H1 (cell line): ENCODE measurements at regions not wholly inside any gene's neighbourhood (a gene's known extent, or its start where the extent isn't known, plus 50 kb on each side); places are given as distances from the start of the nearest gene placed in this dataset.

Experiments
- CTCF ChIA-PET: fragments of 300-600 bp; sonication (Branson Sonifier 250); formaldehyde crosslinking; loops from one replicate; lab custom pipeline; 2021; ENCODE audit not compliant: partially characterized antibody; lab: Charles Lee
- POLR2A ChIA-PET: fragments of 300-600 bp; sonication (Branson Sonifier 250); formaldehyde crosslinking; loops from one replicate; lab custom pipeline; 2021; ENCODE audit warnings: inconsistent platforms; ENCODE audit not compliant: partially characterized antibody; lab: Charles Lee
- DNase-seq, 2 experiments: peaks; one replicate each; pipeline versions ENCODE4 v3.0.0 to v3.0.0-alpha.2; 2010 to 2022; ENCODE audit warnings: low spot score in 2 of 2, low read depth in 1 of 2, mixed read lengths in 1 of 2
- FAIRE-seq: peaks from 2 replicates; lab custom pipeline; 2011; peaks lifted over from hg19 to GRCh38; lab: Jason Lieb, UNC
- H2AFZ ChIP-seq: 2 replicates; pipeline ENCODE4 v1.8.1; 2012; ENCODE audit warnings: low read length, inconsistent platforms
- H2AK5ac ChIP-seq: 2 replicates; pipeline ENCODE4 v1.6.1; 2013; ENCODE audit warnings: low read depth, low read length
- H2BK120ac ChIP-seq: replicated peaks from 2 replicates; pipeline ENCODE3; 2013; ENCODE audit warnings: low read depth, low read length, inconsistent platforms
- H2BK12ac ChIP-seq: 2 replicates; pipeline ENCODE4 v1.6.1; 2013; ENCODE audit warnings: low read depth, low read length
- H2BK15ac ChIP-seq: 2 replicates; pipeline ENCODE4 v1.6.1; 2013; ENCODE audit warnings: low read length
- H2BK20ac ChIP-seq: 2 replicates; pipeline ENCODE4 v1.6.1; 2013; ENCODE audit warnings: low read length
- H2BK5ac ChIP-seq: 2 replicates; pipeline ENCODE4 v1.6.1; 2013; ENCODE audit warnings: low read depth, low read length
- H3K14ac ChIP-seq: 2 replicates; pipeline ENCODE4 v1.6.1; 2013; ENCODE audit warnings: inconsistent platforms; ENCODE audit not compliant: insufficient read length
- H3K18ac ChIP-seq: 2 replicates; pipeline ENCODE4 v1.6.1; 2013; ENCODE audit warnings: low read length; ENCODE audit errors: extremely low read depth
- H3K23ac ChIP-seq: 2 replicates; pipeline ENCODE4 v1.6.1; 2013; ENCODE audit warnings: inconsistent platforms; ENCODE audit not compliant: insufficient read length
- H3K23me2 ChIP-seq: 2 replicates; pipeline ENCODE4 v1.6.1; 2013; ENCODE audit warnings: low read depth, low read length
- H3K27ac ChIP-seq: 2 replicates; pipeline ENCODE4 v1.6.1; 2011; ENCODE audit warnings: low read depth, low read length, inconsistent platforms
- H3K27me3 ChIP-seq, 4 experiments: replicated peaks in 1 of 4; 1 replicate in 1 of 4; 2 replicates in 3 of 4; pipeline versions ENCODE4 v1.6.1 to v1.8.1; 2011 to 2013; ENCODE audit warnings: low read length in 3 of 4, mild to moderate bottlenecking in 3 of 4, inconsistent platforms in 2 of 4, mixed read lengths in 2 of 4, moderate library complexity in 1 of 4; ENCODE audit not compliant: control insufficient read depth in 3 of 4, insufficient read depth in 3 of 4; ENCODE audit errors: extremely low read depth in 1 of 4
- H3K36me3 ChIP-seq, 4 experiments: 2 replicates each; pipeline versions ENCODE4 v1.6.1 to v1.8.1; 2011 to 2013; ENCODE audit warnings: mild to moderate bottlenecking in 4 of 4, low read length in 3 of 4, moderate library complexity in 2 of 4, control low read depth in 1 of 4, inconsistent platforms in 1 of 4; ENCODE audit not compliant: insufficient read depth in 4 of 4, control insufficient read depth in 2 of 4
- H3K4ac ChIP-seq: replicated peaks from 2 replicates; pipeline ENCODE3; 2013; ENCODE audit warnings: low read length, low read depth, mixed read lengths, inconsistent platforms; ENCODE audit not compliant: insufficient read length
- H3K4me1 ChIP-seq, 4 experiments: replicated peaks in 1 of 4; 1 replicate in 1 of 4; 2 replicates in 3 of 4; pipeline versions ENCODE4 v1.6.1 to v1.8.1; 2011 to 2013; ENCODE audit warnings: low read length in 3 of 4, inconsistent platforms in 2 of 4, mixed read lengths in 1 of 4; ENCODE audit not compliant: insufficient read depth in 4 of 4, control insufficient read depth in 3 of 4
- H3K4me2 ChIP-seq, 2 experiments: 2 replicates each; pipeline versions ENCODE4 v1.6.1 to v1.8.1; 2011 to 2013; ENCODE audit warnings: low read depth in 2 of 2, low read length in 2 of 2, control low read depth in 1 of 2, inconsistent platforms in 1 of 2, mild to moderate bottlenecking in 1 of 2; ENCODE audit not compliant: insufficient read depth in 1 of 2
- H3K4me3 ChIP-seq, 4 experiments: fragments of 200-600, 300-600 bp in 1 of 4; sonication (generic), shearing (Covaris generic), sonication (Bioruptor Twin) in 1 of 4; 2 replicates each; pipeline versions ENCODE4 v1.5.1 to v1.8.1; 2011 to 2016; ENCODE audit warnings: low read length in 4 of 4, low read depth in 3 of 4, control low read depth in 2 of 4, inconsistent platforms in 2 of 4, mild to moderate bottlenecking in 2 of 4, mixed read lengths in 1 of 4, moderate library complexity in 1 of 4; ENCODE audit not compliant: insufficient read depth in 2 of 4; ENCODE audit errors: extremely low read depth in 1 of 4
- H3K56ac ChIP-seq: replicated peaks from 2 replicates; pipeline ENCODE3; 2013; ENCODE audit warnings: low read depth, mild to moderate bottlenecking, mixed read lengths, low read length, inconsistent platforms; ENCODE audit not compliant: insufficient read length
- H3K79me1 ChIP-seq: 2 replicates; pipeline ENCODE4 v1.6.1; 2013; ENCODE audit warnings: low read depth, low read length, control low read depth
- H3K79me2 ChIP-seq, 2 experiments: 2 replicates each; pipeline versions ENCODE4 v1.6.1 to v1.8.1; 2012 to 2013; ENCODE audit warnings: low read length in 2 of 2, mild to moderate bottlenecking in 2 of 2, inconsistent platforms in 1 of 2; ENCODE audit not compliant: insufficient read depth in 2 of 2, control insufficient read depth in 1 of 2
- H3K9ac ChIP-seq, 4 experiments: replicated peaks in 1 of 4; 1 replicate in 1 of 4; 2 replicates in 3 of 4; pipeline versions ENCODE4 v1.6.1 to v1.8.1; 2011 to 2013; ENCODE audit warnings: low read depth in 3 of 4, low read length in 3 of 4, control low read depth in 2 of 4, mild to moderate bottlenecking in 2 of 4, moderate library complexity in 2 of 4, inconsistent platforms in 1 of 4; ENCODE audit errors: extremely low read depth in 1 of 4
- H3K9me3 ChIP-seq, 2 experiments: 2 replicates each; pipeline versions ENCODE4 v1.6.1 to v1.8.1; 2012 to 2013; ENCODE audit warnings: mild to moderate bottlenecking in 2 of 2, moderate library complexity in 2 of 2, control low read depth in 1 of 2, inconsistent platforms in 1 of 2, low read depth in 1 of 2, low read length in 1 of 2, mixed read lengths in 1 of 2; ENCODE audit not compliant: insufficient read depth in 2 of 2
- H4K20me1 ChIP-seq, 2 experiments: replicated peaks in 1 of 2; 2 replicates each; pipeline versions ENCODE3 to v1.8.1; 2011 to 2013; ENCODE audit warnings: inconsistent platforms in 2 of 2, low read length in 2 of 2, mild to moderate bottlenecking in 1 of 2; ENCODE audit not compliant: insufficient read depth in 2 of 2, control insufficient read depth in 1 of 2
- H4K5ac ChIP-seq: 2 replicates; pipeline ENCODE4 v1.6.1; 2013; ENCODE audit warnings: low read length, low read depth, mixed read lengths, inconsistent platforms; ENCODE audit not compliant: insufficient read length
- H4K8ac ChIP-seq: 2 replicates; pipeline ENCODE4 v1.8.0; 2013; ENCODE audit warnings: mild to moderate bottlenecking, moderate library complexity, low read length, inconsistent platforms; ENCODE audit not compliant: insufficient read depth; ENCODE audit errors: extremely low read depth
- H4K91ac ChIP-seq: replicated peaks from 2 replicates; pipeline ENCODE3; 2013; ENCODE audit warnings: low read length, mixed read lengths, inconsistent platforms; ENCODE audit not compliant: insufficient read length
- CHD2 ChIP-seq: IDR thresholded peaks from 2 replicates; pipeline ENCODE4 v1.6.1; 2012; ENCODE audit warnings: low read length, improper control_type of control experiment
- CTBP2 ChIP-seq: IDR thresholded peaks from 2 replicates; pipeline ENCODE4 v1.7.0; 2011; ENCODE audit warnings: borderline replicate concordance, mild to moderate bottlenecking, moderate library complexity, mixed read lengths, low read length; ENCODE audit not compliant: insufficient read depth, insufficient read length
- FOSL1 ChIP-seq: IDR thresholded peaks from 2 replicates; pipeline ENCODE4 v1.6.1; 2011; ENCODE audit warnings: mild to moderate bottlenecking, low read depth, low read length, moderate library complexity; ENCODE audit not compliant: insufficient read depth
- NANOG ChIP-seq: IDR thresholded peaks from 2 replicates; pipeline ENCODE4 v1.6.1; 2011; ENCODE audit warnings: low read length, low read depth, mild to moderate bottlenecking, inconsistent platforms; ENCODE audit not compliant: insufficient read depth, poor library complexity, severe bottlenecking
- SAP30 ChIP-seq: fragments of 300-600 bp; sonication (generic); IDR thresholded peaks from 2 replicates; pipeline ENCODE4 v1.7.1; 2012; ENCODE audit warnings: low read length, moderate library complexity, mild to moderate bottlenecking, inconsistent platforms; ENCODE audit not compliant: insufficient read depth, insufficient replicate concordance
- SP1 ChIP-seq: IDR thresholded peaks from 2 replicates; pipeline ENCODE4 v1.6.1; 2011; ENCODE audit warnings: low read depth, low read length
- SP4 ChIP-seq: IDR thresholded peaks from 2 replicates; pipeline ENCODE4 v1.6.1; 2012; ENCODE audit warnings: low read length, inconsistent platforms
- TEAD4 ChIP-seq: IDR thresholded peaks from 2 replicates; pipeline ENCODE4 v1.6.1; 2012; ENCODE audit warnings: low read depth, low read length, inconsistent platforms, mixed read lengths
- ZNF274 ChIP-seq: IDR thresholded peaks from 2 replicates; pipeline ENCODE4 v1.7.0; 2012; ENCODE audit warnings: low read length, borderline replicate concordance; ENCODE audit errors: extremely low read depth
- WGBS, 2 experiments: shearing (Covaris generic) in 1 of 2; methylation state at CpG; one replicate each; pipeline versions ENCODE4 v1.1.6 to v1.1.7; 2013 to 2015; ENCODE audit warnings: low lambda C conversion rate in 2 of 2, mixed read lengths in 2 of 2, inconsistent platforms in 1 of 2, low coverage in 1 of 2, missing lambda C conversion rate in 1 of 2; ENCODE audit not compliant: insufficient replicate concordance in 2 of 2, insufficient coverage in 1 of 2, insufficient read length in 1 of 2; ENCODE audit errors: extremely low coverage in 1 of 2, missing lambda C conversion rate in 1 of 2; 5-methylcytosine and 5-hydroxymethylcytosine counted together
- TF ChIP-seq, protein P1 (sequence below): IDR thresholded peaks from 2 replicates; pipeline ENCODE4 v1.6.1; 2011; ENCODE audit warnings: low read depth, mild to moderate bottlenecking, low read length; ENCODE audit not compliant: insufficient read depth

GRCh38 chr18:63062246-63062645, 257.3 kb downstream of the BCL2 start:
- Histone ChIP-seq H2BK5ac (no peak overlapping the region), H3K79me1 (no peaks in the 10 kb centered on the region), H4K8ac (no peak overlapping the region), H4K20me1 (no peaks in the 10 kb centered on the region), H3K18ac (no peak overlapping the region), H2AK5ac (no peak overlapping the region), H3K79me2 (no peaks in the 10 kb centered on the region), H2BK12ac (no peak overlapping the region), H2BK20ac (no peak overlapping the region), H3K4ac (no peak overlapping the region), H2BK15ac (no peak overlapping the region), H3K36me3 (no peaks in the 10 kb centered on the region), H3K56ac (no peak overlapping the region), H4K91ac (no peak overlapping the region), H3K4me3 (no peak overlapping the region), H3K9ac (no peak overlapping the region), H3K23ac (no peak overlapping the region), H3K4me1 (peaks cover 0 to 2% (median 0%) of the 10 kb centered on the region in 4 experiments; a peak in 1 of 7 replicates), H2BK120ac (no peak overlapping the region), H3K4me2 (no peak overlapping the region), H3K27me3 (no peaks in the 10 kb centered on the region), H3K27ac (no peak overlapping the region), H3K23me2 (no peaks in the 10 kb centered on the region), H3K9me3 (no peaks in the 10 kb centered on the region), H4K5ac (no peak overlapping the region), H2AFZ (no peak overlapping the region), H3K14ac (no peak overlapping the region)
- DNase-seq (no peak), FAIRE-seq (no peak)
- ChIA-PET POLR2A (no interaction called here), CTCF (interaction anchor here (1.0 to 2.2 kb wide), 3 partner anchors 9 to 37 kb away, joined by 3 to 4 read pairs (median 4); no protein-coding TSS in a partner anchor)
- TF ChIP-seq NANOG (no peak), SAP30 (no peak), CHD2 (no peak), TEAD4 (no peak), CTBP2 (no peak), ZNF274 (no peak), FOSL1 (no peak), SP1 (no peak), SP4 (no peak)
- TF ChIP-seq, protein P1, sequence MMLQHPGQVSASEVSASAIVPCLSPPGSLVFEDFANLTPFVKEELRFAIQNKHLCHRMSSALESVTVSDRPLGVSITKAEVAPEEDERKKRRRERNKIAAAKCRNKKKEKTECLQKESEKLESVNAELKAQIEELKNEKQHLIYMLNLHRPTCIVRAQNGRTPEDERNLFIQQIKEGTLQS = no peak
- WGBS, 2 experiments = 86% methylated on average over 4 of the region's 4 CpGs; no CpG with 5 or more reads in 1 of the 2 experiments
